HEK293 (cell line): ENCODE measurements at regions not wholly inside any gene's neighbourhood (a gene's known extent, or its start where the extent isn't known, plus 50 kb on each side); places are given as distances from the start of the nearest gene placed in this dataset.

Source experiments
- CTCF ChIP-seq: fragments of 450-650 bp; formaldehyde crosslinking; IDR thresholded peaks from 2 replicates; pipeline ENCODE4 v1.5.1; 2016; ENCODE audit warnings: missing biosample characterization, missing genetic modification characterization
- ELK4 ChIP-seq: IDR thresholded peaks from 2 replicates; pipeline ENCODE4 v1.6.1; 2011; ENCODE audit warnings: mild to moderate bottlenecking, low read depth, low read length, borderline replicate concordance
- IKZF3 ChIP-seq: fragments of 450-650 bp; IDR thresholded peaks from 2 replicates; pipeline ENCODE4 v1.5.0; 2018; ENCODE audit warnings: missing biosample characterization, mild to moderate bottlenecking, missing genetic modification characterization, moderate library complexity
- KLF10 ChIP-seq: fragments of 450-650 bp; IDR thresholded peaks from 2 replicates; pipeline ENCODE4 v1.5.1; 2018; ENCODE audit warnings: missing biosample characterization, mild to moderate bottlenecking, missing genetic modification characterization
- YY1 ChIP-seq: fragments of 450-650 bp; formaldehyde crosslinking; IDR thresholded peaks from 2 replicates; pipeline ENCODE4 v1.5.1; 2018; ENCODE audit warnings: missing biosample characterization, missing genetic modification characterization
- ZNF114 ChIP-seq: fragments of 450-650 bp; formaldehyde crosslinking; IDR thresholded peaks from 2 replicates; pipeline ENCODE4 v1.5.0; 2017; ENCODE audit warnings: missing biosample characterization, missing genetic modification characterization
- ZNF274 ChIP-seq, 2 experiments: fragments of 200-500 bp in 1 of 2; fragments of 450-650 bp in 1 of 2; sonication (Bioruptor generic) in 1 of 2; formaldehyde crosslinking in 1 of 2; IDR thresholded peaks; 2 replicates each; pipeline versions ENCODE4 v1.5.1 to v1.6.1; 2014 to 2016; ENCODE audit warnings: borderline replicate concordance in 1 of 2, inconsistent platforms in 1 of 2, low read length in 1 of 2, missing biosample characterization in 1 of 2, missing genetic modification characterization in 1 of 2
- ZNF776 ChIP-seq: fragments of 450-650 bp; formaldehyde crosslinking; IDR thresholded peaks from 2 replicates; pipeline ENCODE4 v1.5.0; 2017; ENCODE audit warnings: missing biosample characterization, missing genetic modification characterization, borderline replicate concordance
- TF ChIP-seq, protein P1 (sequence below): fragments of 450-650 bp; formaldehyde crosslinking; IDR thresholded peaks from 2 replicates; pipeline ENCODE4 v1.5.1; 2016; ENCODE audit warnings: missing biosample characterization, missing genetic modification characterization
- TF ChIP-seq, protein P2 (sequence below): fragments of 450-650 bp; formaldehyde crosslinking; IDR thresholded peaks from 2 replicates; pipeline ENCODE4 v1.5.1; 2017; ENCODE audit warnings: missing biosample characterization, mild to moderate bottlenecking, missing genetic modification characterization, moderate library complexity

- no peak for TF ChIP-seq CTCF
- no peak for TF ChIP-seq IKZF3 (tag by site-specific recombination)
- TF ChIP-seq, protein P1, sequence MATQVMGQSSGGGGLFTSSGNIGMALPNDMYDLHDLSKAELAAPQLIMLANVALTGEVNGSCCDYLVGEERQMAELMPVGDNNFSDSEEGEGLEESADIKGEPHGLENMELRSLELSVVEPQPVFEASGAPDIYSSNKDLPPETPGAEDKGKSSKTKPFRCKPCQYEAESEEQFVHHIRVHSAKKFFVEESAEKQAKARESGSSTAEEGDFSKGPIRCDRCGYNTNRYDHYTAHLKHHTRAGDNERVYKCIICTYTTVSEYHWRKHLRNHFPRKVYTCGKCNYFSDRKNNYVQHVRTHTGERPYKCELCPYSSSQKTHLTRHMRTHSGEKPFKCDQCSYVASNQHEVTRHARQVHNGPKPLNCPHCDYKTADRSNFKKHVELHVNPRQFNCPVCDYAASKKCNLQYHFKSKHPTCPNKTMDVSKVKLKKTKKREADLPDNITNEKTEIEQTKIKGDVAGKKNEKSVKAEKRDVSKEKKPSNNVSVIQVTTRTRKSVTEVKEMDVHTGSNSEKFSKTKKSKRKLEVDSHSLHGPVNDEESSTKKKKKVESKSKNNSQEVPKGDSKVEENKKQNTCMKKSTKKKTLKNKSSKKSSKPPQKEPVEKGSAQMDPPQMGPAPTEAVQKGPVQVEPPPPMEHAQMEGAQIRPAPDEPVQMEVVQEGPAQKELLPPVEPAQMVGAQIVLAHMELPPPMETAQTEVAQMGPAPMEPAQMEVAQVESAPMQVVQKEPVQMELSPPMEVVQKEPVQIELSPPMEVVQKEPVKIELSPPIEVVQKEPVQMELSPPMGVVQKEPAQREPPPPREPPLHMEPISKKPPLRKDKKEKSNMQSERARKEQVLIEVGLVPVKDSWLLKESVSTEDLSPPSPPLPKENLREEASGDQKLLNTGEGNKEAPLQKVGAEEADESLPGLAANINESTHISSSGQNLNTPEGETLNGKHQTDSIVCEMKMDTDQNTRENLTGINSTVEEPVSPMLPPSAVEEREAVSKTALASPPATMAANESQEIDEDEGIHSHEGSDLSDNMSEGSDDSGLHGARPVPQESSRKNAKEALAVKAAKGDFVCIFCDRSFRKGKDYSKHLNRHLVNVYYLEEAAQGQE (tag by site-specific recombination) = no peak
- no peak for TF ChIP-seq KLF10 (tag by site-specific recombination)
- TF ChIP-seq ZNF274 (IDR thresholded peaks at IDR 0.05; ENCODE audit: low read length) = no peak
- no peak for TF ChIP-seq ZNF274 (tag by site-specific recombination; IDR thresholded peaks at IDR 0.05; ENCODE audit: borderline replicate concordance)
- no peak for TF ChIP-seq YY1 (tag by site-specific recombination)
- no peak for TF ChIP-seq ELK4
- no peak for TF ChIP-seq ZNF114
- TF ChIP-seq, protein P2, sequence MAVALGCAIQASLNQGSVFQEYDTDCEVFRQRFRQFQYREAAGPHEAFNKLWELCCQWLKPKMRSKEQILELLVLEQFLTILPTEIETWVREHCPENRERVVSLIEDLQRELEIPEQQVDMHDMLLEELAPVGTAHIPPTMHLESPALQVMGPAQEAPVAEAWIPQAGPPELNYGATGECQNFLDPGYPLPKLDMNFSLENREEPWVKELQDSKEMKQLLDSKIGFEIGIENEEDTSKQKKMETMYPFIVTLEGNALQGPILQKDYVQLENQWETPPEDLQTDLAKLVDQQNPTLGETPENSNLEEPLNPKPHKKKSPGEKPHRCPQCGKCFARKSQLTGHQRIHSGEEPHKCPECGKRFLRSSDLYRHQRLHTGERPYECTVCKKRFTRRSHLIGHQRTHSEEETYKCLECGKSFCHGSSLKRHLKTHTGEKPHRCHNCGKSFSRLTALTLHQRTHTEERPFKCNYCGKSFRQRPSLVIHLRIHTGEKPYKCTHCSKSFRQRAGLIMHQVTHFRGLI (tag by site-specific recombination) = no peak
- no peak for TF ChIP-seq ZNF776 (tag by site-specific recombination)
These were observed 421.2 kb upstream of the FBXO33 start for GRCh38 chr14:39853441-39853840.
